ENCODE measurements at regions not wholly inside any gene's neighbourhood (a gene's known extent, or its start where the extent isn't known, plus 50 kb on each side); places are given as distances from the start of the nearest gene placed in this dataset.

- Histone ChIP-seq H3K4me1 (no peaks in the 10 kb centered on the region), H3K27me3 (no peaks in the 10 kb centered on the region), H3K4me3 (no peak overlapping the region), H3K36me3 (no peaks in the 10 kb centered on the region), H3K9me3 (peaks cover 0 to 7% of the 10 kb centered on the region in 2 donors), H3K27ac (no peak overlapping the region)
- intact Hi-C loops (cut with DNase I): no loop called here
- DNase-seq (no peak), ATAC-seq (no peak)
- TF ChIP-seq CTCF (IDR thresholded peaks at IDR 0.05): no peak
Measured at GRCh38 chr1:209048941-209049669, 534.4 kb upstream of the CAMK1G start.

GRCh38 chr1:209051570-209051969 is 531.9 kb upstream of the CAMK1G start:
- ATAC-seq: no peak
- Histone ChIP-seq H3K36me3 (no peaks in the 10 kb centered on the region), H3K4me3 (no peak overlapping the region), H3K4me1 (no peaks in the 10 kb centered on the region), H3K9me3 (peaks cover 0 to 12% of the 10 kb centered on the region in 2 donors), H3K27ac (no peak overlapping the region), H3K27me3 (no peaks in the 10 kb centered on the region)
- DNase-seq: no peak
- no peak for TF ChIP-seq CTCF (IDR thresholded peaks at IDR 0.05)
- intact Hi-C loops (cut with DNase I): no loop called here

DNA sequence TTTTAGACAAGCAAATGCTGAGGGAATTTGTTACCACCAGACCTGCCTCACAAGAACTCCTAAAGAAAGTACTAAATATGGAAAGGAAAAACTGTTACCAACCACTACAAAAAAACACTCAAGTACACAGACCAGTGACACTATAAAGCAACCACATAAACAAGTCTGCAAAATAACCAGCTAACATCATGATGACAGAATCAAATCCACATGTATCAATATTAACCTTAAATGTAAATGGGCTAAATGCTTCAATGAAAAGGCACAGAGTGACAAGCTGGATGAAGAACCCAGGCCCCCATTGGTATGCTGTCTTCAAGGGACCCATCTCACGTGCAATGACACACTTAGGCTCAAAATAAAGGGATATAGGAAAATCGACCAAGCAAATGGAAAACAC is 529.9 kb upstream of the CAMK1G start:
- ATAC-seq (no peak), DNase-seq (no peak)
- Histone ChIP-seq H3K36me3 (no peaks in the 10 kb centered on the region), H3K4me1 (no peaks in the 10 kb centered on the region), H3K27me3 (no peaks in the 10 kb centered on the region), H3K27ac (no peak overlapping the region), H3K9me3 (peaks cover 0 to 19% of the 10 kb centered on the region in 2 donors), H3K4me3 (no peak overlapping the region)
- intact Hi-C loops (cut with DNase I): no loop called here
- no peak for TF ChIP-seq CTCF (IDR thresholded peaks at IDR 0.05)

DNA sequence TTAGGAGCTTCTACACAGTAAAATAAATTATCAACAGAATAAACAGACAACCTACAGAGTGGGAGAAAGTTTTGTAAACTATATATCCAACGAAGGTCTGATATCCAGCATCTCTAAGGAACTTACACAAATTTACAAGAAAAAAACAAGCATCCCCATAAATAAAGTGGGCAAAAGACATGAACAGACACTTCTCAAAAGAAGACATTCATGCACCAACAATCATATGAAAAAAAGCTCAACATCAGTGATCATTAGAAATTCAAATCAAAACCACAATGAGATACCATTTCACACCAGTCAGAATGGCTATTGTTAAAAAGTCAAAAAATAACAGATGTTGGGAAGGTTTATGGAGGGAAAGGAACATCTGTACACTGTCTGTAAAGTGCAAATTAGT is 526.4 kb upstream of the CAMK1G start:
- no peak for TF ChIP-seq CTCF (IDR thresholded peaks at IDR 0.05)
- DNase-seq: no peak
- no peak overlapping the region for H3K27ac ChIP-seq
- no peaks in the 10 kb centered on the region for H3K4me1 ChIP-seq
- no peaks in the 10 kb centered on the region for H3K36me3 ChIP-seq
- H3K4me3 ChIP-seq: no peak overlapping the region
- H3K9me3 ChIP-seq: peaks cover 0 to 19% of the 10 kb centered on the region in 2 donors
- ATAC-seq: no peak
- intact Hi-C loops (cut with DNase I): no loop called here
- no peaks in the 10 kb centered on the region for H3K27me3 ChIP-seq

DNA sequence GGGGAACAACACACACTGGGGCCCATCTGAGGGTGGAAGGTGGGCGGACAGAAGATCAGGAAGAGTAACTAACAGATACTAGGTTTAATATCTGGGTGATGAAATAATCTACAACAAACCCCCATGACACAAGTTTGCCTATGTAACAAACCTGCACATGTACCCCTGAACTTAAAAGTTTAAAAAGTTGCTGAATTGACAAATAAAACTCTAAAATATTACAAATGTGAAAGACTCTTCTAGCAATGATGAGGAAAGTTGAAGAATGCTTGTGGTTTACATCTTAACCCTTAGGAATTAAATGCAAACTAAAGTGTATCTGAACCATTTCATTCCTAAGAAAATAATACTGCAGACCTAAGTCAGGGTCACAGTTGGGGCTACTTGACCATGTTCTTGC is 525.6 kb upstream of the CAMK1G start:
- ATAC-seq: no peak
- no peak for TF ChIP-seq CTCF (IDR thresholded peaks at IDR 0.05)
- peaks cover 0 to 19% of the 10 kb centered on the region in 2 donors for H3K9me3 ChIP-seq
- no peaks in the 10 kb centered on the region for H3K36me3 ChIP-seq
- H3K27me3 ChIP-seq: no peaks in the 10 kb centered on the region
- H3K27ac ChIP-seq: no peak overlapping the region
- H3K4me3 ChIP-seq: no peak overlapping the region
- DNase-seq: no peak
- H3K4me1 ChIP-seq: no peaks in the 10 kb centered on the region
- intact Hi-C loops (cut with DNase I): no loop called here

All from left lung (tissue), 4 donors.